K562 (cell line): ENCODE measurements at regions not wholly inside any gene's neighbourhood (a gene's known extent, or its start where the extent isn't known, plus 50 kb on each side); places are given as distances from the start of the nearest gene placed in this dataset.

ENCODE experiments used
- ATAC-seq: fragments of 200-7000 bp; cut with Tn5 transposase; 3 replicates; pipeline ENCODE4 v1.9.1; 2020; ENCODE audit warnings: moderate library complexity
- BruUV-seq: library from RNA; stranded (reverse); fragments of 400-500 nt; replicated peaks from 2 replicates; lab custom pipeline; 2021; lab: Mats Ljungman, UMichigan
- CTCF ChIA-PET: fragments of 300-600 bp; formaldehyde crosslinking; extraction: SDS; loops from one replicate; lab custom pipeline; 2021; ENCODE audit warnings: low intra/inter-chr PET ratio; lab: Yijun Ruan, JAX
- POLR2A ChIA-PET: fragments of 300-600, 350-650 bp; sonication (Branson Sonifier 250); formaldehyde crosslinking; extraction: SDS; loops from one replicate; lab custom pipeline; 2021; ENCODE audit warnings: antibody characterized with exemption, inconsistent platforms; lab: Yijun Ruan, JAX
- DNase-seq, 4 experiments: peaks; one replicate each; pipeline versions ENCODE4 v3.0.0 to v3.0.0-alpha.2; 2011 to 2018; ENCODE audit warnings: low spot score in 3 of 4, mixed read lengths in 3 of 4; ENCODE audit errors: extremely low read depth in 1 of 4
- FAIRE-seq: peaks from 2 replicates; lab custom pipeline; 2011; peaks lifted over from hg19 to GRCh38; lab: Jason Lieb, UNC
- H2AFZ ChIP-seq: 2 replicates; pipeline ENCODE4 v1.6.0; 2011; ENCODE audit warnings: low read depth, low read length, control low read depth, inconsistent platforms
- H3K27ac ChIP-seq: fragments of 200-600 bp; 3 replicates; pipeline ENCODE4 v1.8.0; 2011; ENCODE audit warnings: low read depth, mild to moderate bottlenecking, control low read depth, inconsistent platforms, low read length, moderate library complexity, mixed read lengths; ENCODE audit errors: extremely low read depth
- H3K27me3 ChIP-seq, 2 experiments: fragments of 300-600 bp in 1 of 2; 2 replicates in 1 of 2; 3 replicates in 1 of 2; pipeline versions ENCODE4 v1.6.0 to v1.8.0; 2011; ENCODE audit warnings: inconsistent platforms in 2 of 2, low read length in 2 of 2, mild to moderate bottlenecking in 1 of 2, mixed read lengths in 1 of 2, moderate library complexity in 1 of 2; ENCODE audit not compliant: control insufficient read depth in 2 of 2, insufficient read depth in 2 of 2
- H3K36me3 ChIP-seq: fragments of 300-600 bp; 3 replicates; pipeline ENCODE4 v1.8.0; 2011; ENCODE audit warnings: mild to moderate bottlenecking, low read length, inconsistent platforms; ENCODE audit not compliant: control insufficient read depth, insufficient read depth
- H3K4me1 ChIP-seq, 2 experiments: fragments of 200-600 bp in 1 of 2; replicated peaks in 1 of 2; 2 replicates in 1 of 2; 3 replicates in 1 of 2; pipeline versions ENCODE4 v1.5.1 to v1.8.0; 2011; ENCODE audit warnings: inconsistent platforms in 2 of 2, low read length in 2 of 2, mild to moderate bottlenecking in 1 of 2, mixed read lengths in 1 of 2, moderate library complexity in 1 of 2; ENCODE audit not compliant: control insufficient read depth in 2 of 2, insufficient read depth in 2 of 2
- H3K4me2 ChIP-seq: 2 replicates; pipeline ENCODE4 v1.6.1; 2011; ENCODE audit warnings: low read length, control low read depth, inconsistent platforms, mixed read lengths; ENCODE audit not compliant: insufficient read depth
- H3K4me3 ChIP-seq: fragments of 200-600 bp; sonication (generic), shearing (Covaris generic); 2 replicates; pipeline ENCODE4 v1.5.1; 2016; ENCODE audit warnings: control low read depth, inconsistent platforms
- H3K79me2 ChIP-seq: fragments of 200-600 bp; 3 replicates; pipeline ENCODE4 v1.8.0; 2011; ENCODE audit warnings: low read length, inconsistent platforms; ENCODE audit not compliant: control insufficient read depth, insufficient read depth
- H3K9ac ChIP-seq, 2 experiments: 2 replicates each; pipeline versions ENCODE4 v1.6.0 to v1.6.1; 2011; ENCODE audit warnings: low read depth in 2 of 2, low read length in 2 of 2, control low read depth in 1 of 2, inconsistent platforms in 1 of 2, mild to moderate bottlenecking in 1 of 2, mixed read lengths in 1 of 2; ENCODE audit not compliant: insufficient read depth in 1 of 2
- H3K9me1 ChIP-seq: one replicate; pipeline ENCODE4 v1.6.0; 2011; ENCODE audit warnings: inconsistent platforms, mild to moderate bottlenecking, low read length, moderate library complexity; ENCODE audit not compliant: control insufficient read depth, insufficient read depth
- H3K9me3 ChIP-seq: replicated peaks from 2 replicates; pipeline ENCODE4 v1.5.1; 2011; ENCODE audit warnings: low read depth, low read length, inconsistent platforms; ENCODE audit not compliant: control insufficient read depth, insufficient read depth
- H4K20me1 ChIP-seq: replicated peaks from 2 replicates; pipeline ENCODE4 v1.6.1; 2011; ENCODE audit warnings: low read length, inconsistent platforms, mixed read lengths; ENCODE audit not compliant: control insufficient read depth, insufficient read depth
- FOXA1 ChIP-seq: fragments of 450-650 bp; IDR thresholded peaks from 2 replicates; pipeline ENCODE4 v1.6.1; 2016; ENCODE audit warnings: mild to moderate bottlenecking, borderline replicate concordance
- HNRNPH1 ChIP-seq: fragments of 200-400 bp; formaldehyde crosslinking; optimal IDR thresholded peaks from 2 replicates; pipeline ENCODE3; 2017; ENCODE audit warnings: low read depth, mild to moderate bottlenecking, low read length, moderate library complexity
- MAZ ChIP-seq, 2 experiments: fragments of 450-650 bp in 1 of 2; sonication (generic) in 1 of 2; formaldehyde crosslinking; IDR thresholded peaks in 1 of 2; conservative IDR thresholded peaks in 1 of 2; 2 replicates each; pipeline versions ENCODE4 v1.4.0 to v1.5.0; 2020; ENCODE audit warnings: mild to moderate bottlenecking in 1 of 2, missing genetic modification reagents in 1 of 2
- NFIC ChIP-seq: fragments of 450-650 bp; IDR thresholded peaks from 2 replicates; pipeline ENCODE4 v1.6.1; 2017; ENCODE audit warnings: mild to moderate bottlenecking, inconsistent platforms
- POLR2H ChIP-seq: IDR thresholded peaks from 2 replicates; pipeline ENCODE4 v1.6.1; 2016; ENCODE audit warnings: missing genetic modification characterization, low read depth, mild to moderate bottlenecking, control low read depth, missing compliant biosample characterization, moderate library complexity
- RBM14 ChIP-seq: fragments of 200-400 bp; formaldehyde crosslinking; IDR thresholded peaks from 2 replicates; pipeline ENCODE4 v1.6.1; 2018; ENCODE audit warnings: low read depth, mild to moderate bottlenecking, low read length, moderate library complexity, borderline replicate concordance; ENCODE audit not compliant: insufficient read depth
- STAT5B ChIP-seq: fragments of 250-450 bp; sonication (Bioruptor Pico); IDR thresholded peaks from 2 replicates; pipeline ENCODE4 v1.8.0; 2021; ENCODE audit warnings: mild to moderate bottlenecking, inconsistent platforms
- ZBED1 ChIP-seq: IDR thresholded peaks from 2 replicates; pipeline ENCODE4 v1.6.1; 2014
- WGBS: fragments of 100-300 bp; shearing (Covaris generic); methylation state at CpG from one replicate; pipeline ENCODE4 v1.1.6; 2016; ENCODE audit warnings: low coverage, mixed read lengths; ENCODE audit not compliant: insufficient coverage; ENCODE audit errors: missing lambda C conversion rate; 5-methylcytosine and 5-hydroxymethylcytosine counted together
- in situ Hi-C: fragments of 300-500 bp; cut with MboI; formaldehyde crosslinking; loops from 4 replicates; pipeline ENCODE4 v1.15.0; 2018; ENCODE audit warnings: inconsistent platforms, mixed read lengths
- intact Hi-C: fragments of 100-400 bp; cut with micrococcal nuclease; formaldehyde crosslinking; loops from 2 replicates; pipeline ENCODE4 v1.14.2; 2022
- TF ChIP-seq, protein P1 (sequence below): sonication (generic); formaldehyde crosslinking; IDR thresholded peaks from 2 replicates; pipeline ENCODE4 v1.8.0; 2022; ENCODE audit warnings: mild to moderate bottlenecking, missing genetic modification reagents
- TF ChIP-seq, protein P2 (sequence below): fragments of 450-650 bp; formaldehyde crosslinking; IDR thresholded peaks from 2 replicates; pipeline ENCODE4 v1.4.0; 2020; ENCODE audit warnings: mild to moderate bottlenecking, moderate library complexity
- TF ChIP-seq, protein P3 (sequence below): fragments of 450-650 bp; IDR thresholded peaks from 2 replicates; pipeline ENCODE4 v1.6.1; 2017; ENCODE audit warnings: antibody characterized with exemption, mild to moderate bottlenecking
- TF ChIP-seq, protein P4 (sequence below): sonication (generic); formaldehyde crosslinking; IDR thresholded peaks from 2 replicates; pipeline ENCODE4 v1.8.0; 2022; ENCODE audit warnings: mild to moderate bottlenecking, missing genetic modification reagents

DNA sequence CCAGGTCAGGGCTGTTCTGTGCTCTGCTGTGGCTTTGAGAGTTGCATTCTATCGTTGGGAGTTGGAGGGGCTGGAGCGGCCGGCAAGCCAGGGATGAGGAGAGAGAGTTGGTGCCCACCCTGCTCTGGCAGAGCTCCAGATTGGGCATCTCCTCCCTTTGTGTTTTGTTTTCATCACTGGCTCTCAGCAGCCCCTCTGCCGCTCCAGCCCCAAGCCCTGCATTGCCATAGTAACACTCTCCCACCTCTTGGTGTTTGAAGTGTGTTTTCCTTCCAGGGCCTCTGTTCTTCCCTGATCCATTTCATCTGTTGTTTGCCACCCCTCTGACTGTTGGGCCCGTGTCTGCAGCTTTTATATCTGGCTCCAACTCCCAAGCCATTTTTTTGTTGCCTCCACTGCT, 152.7 kb downstream of the URB2 start:
- no peak for ATAC-seq
- WGBS: 0% methylated on average over 5 of the region's 5 CpGs
- H3K4me1 ChIP-seq: no peaks in the 10 kb centered on the region
- TF ChIP-seq, protein P1, sequence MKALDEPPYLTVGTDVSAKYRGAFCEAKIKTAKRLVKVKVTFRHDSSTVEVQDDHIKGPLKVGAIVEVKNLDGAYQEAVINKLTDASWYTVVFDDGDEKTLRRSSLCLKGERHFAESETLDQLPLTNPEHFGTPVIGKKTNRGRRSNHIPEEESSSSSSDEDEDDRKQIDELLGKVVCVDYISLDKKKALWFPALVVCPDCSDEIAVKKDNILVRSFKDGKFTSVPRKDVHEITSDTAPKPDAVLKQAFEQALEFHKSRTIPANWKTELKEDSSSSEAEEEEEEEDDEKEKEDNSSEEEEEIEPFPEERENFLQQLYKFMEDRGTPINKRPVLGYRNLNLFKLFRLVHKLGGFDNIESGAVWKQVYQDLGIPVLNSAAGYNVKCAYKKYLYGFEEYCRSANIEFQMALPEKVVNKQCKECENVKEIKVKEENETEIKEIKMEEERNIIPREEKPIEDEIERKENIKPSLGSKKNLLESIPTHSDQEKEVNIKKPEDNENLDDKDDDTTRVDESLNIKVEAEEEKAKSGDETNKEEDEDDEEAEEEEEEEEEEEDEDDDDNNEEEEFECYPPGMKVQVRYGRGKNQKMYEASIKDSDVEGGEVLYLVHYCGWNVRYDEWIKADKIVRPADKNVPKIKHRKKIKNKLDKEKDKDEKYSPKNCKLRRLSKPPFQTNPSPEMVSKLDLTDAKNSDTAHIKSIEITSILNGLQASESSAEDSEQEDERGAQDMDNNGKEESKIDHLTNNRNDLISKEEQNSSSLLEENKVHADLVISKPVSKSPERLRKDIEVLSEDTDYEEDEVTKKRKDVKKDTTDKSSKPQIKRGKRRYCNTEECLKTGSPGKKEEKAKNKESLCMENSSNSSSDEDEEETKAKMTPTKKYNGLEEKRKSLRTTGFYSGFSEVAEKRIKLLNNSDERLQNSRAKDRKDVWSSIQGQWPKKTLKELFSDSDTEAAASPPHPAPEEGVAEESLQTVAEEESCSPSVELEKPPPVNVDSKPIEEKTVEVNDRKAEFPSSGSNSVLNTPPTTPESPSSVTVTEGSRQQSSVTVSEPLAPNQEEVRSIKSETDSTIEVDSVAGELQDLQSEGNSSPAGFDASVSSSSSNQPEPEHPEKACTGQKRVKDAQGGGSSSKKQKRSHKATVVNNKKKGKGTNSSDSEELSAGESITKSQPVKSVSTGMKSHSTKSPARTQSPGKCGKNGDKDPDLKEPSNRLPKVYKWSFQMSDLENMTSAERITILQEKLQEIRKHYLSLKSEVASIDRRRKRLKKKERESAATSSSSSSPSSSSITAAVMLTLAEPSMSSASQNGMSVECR (CRISPR knock-in tag): no peak
- TF ChIP-seq ZBED1: no peak
- no peak for TF ChIP-seq POLR2H (tag)
- TF ChIP-seq, protein P2, sequence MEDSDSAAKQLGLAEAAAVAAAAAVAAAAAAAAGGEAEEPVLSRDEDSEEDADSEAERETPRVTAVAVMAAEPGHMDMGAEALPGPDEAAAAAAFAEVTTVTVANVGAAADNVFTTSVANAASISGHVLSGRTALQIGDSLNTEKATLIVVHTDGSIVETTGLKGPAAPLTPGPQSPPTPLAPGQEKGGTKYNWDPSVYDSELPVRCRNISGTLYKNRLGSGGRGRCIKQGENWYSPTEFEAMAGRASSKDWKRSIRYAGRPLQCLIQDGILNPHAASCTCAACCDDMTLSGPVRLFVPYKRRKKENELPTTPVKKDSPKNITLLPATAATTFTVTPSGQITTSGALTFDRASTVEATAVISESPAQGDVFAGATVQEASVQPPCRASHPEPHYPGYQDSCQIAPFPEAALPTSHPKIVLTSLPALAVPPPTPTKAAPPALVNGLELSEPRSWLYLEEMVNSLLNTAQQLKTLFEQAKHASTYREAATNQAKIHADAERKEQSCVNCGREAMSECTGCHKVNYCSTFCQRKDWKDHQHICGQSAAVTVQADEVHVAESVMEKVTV: no peak
- TF ChIP-seq NFIC: no peak
- TF ChIP-seq MAZ (CRISPR knock-in tag; conservative IDR thresholded peaks at IDR 0.05 in 1 of 2, IDR thresholded peaks at IDR 0.05 in 1 of 2): no peak
- no peak for TF ChIP-seq STAT5B
- TF ChIP-seq, protein P3, sequence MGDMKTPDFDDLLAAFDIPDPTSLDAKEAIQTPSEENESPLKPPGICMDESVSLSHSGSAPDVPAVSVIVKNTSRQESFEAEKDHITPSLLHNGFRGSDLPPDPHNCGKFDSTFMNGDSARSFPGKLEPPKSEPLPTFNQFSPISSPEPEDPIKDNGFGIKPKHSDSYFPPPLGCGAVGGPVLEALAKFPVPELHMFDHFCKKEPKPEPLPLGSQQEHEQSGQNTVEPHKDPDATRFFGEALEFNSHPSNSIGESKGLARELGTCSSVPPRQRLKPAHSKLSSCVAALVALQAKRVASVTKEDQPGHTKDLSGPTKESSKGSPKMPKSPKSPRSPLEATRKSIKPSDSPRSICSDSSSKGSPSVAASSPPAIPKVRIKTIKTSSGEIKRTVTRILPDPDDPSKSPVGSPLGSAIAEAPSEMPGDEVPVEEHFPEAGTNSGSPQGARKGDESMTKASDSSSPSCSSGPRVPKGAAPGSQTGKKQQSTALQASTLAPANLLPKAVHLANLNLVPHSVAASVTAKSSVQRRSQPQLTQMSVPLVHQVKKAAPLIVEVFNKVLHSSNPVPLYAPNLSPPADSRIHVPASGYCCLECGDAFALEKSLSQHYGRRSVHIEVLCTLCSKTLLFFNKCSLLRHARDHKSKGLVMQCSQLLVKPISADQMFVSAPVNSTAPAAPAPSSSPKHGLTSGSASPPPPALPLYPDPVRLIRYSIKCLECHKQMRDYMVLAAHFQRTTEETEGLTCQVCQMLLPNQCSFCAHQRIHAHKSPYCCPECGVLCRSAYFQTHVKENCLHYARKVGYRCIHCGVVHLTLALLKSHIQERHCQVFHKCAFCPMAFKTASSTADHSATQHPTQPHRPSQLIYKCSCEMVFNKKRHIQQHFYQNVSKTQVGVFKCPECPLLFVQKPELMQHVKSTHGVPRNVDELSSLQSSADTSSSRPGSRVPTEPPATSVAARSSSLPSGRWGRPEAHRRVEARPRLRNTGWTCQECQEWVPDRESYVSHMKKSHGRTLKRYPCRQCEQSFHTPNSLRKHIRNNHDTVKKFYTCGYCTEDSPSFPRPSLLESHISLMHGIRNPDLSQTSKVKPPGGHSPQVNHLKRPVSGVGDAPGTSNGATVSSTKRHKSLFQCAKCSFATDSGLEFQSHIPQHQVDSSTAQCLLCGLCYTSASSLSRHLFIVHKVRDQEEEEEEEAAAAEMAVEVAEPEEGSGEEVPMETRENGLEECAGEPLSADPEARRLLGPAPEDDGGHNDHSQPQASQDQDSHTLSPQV: no peak
- TF ChIP-seq FOXA1: no peak
- TF ChIP-seq RBM14: no peak
- no peak for TF ChIP-seq HNRNPH1
- TF ChIP-seq, protein P4, sequence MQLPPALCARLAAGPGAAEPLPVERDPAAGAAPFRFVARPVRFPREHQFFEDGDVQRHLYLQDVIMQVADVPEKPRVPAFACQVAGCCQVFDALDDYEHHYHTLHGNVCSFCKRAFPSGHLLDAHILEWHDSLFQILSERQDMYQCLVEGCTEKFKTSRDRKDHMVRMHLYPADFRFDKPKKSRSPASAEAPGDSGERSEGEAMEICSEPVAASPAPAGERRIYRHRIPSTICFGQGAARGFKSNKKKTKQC (CRISPR knock-in tag): no peak

More for the DNA sequence above, 152.7 kb downstream of the URB2 start:
- Histone ChIP-seq H3K79me2 (no peaks in the 10 kb centered on the region), H3K27ac (no peak overlapping the region), H3K4me2 (no peak overlapping the region), H3K36me3 (no peaks in the 10 kb centered on the region), H3K9ac (no peak overlapping the region), H2AFZ (no peak overlapping the region), H3K9me3 (no peaks in the 10 kb centered on the region), H4K20me1 (no peaks in the 10 kb centered on the region), H3K27me3 (peaks cover 34 to 58% of the 10 kb centered on the region in 2 experiments), H3K9me1 (no peaks in the 10 kb centered on the region), H3K4me3 (no peak overlapping the region)
- intact Hi-C loops: no loop called here
- FAIRE-seq (no peak), DNase-seq (no peak)
- in situ Hi-C loops: no loop called here
- no TSS peak for BruUV-seq
- ChIA-PET POLR2A (interaction anchor here (0.6 kb wide), 2 partner anchors 24 to 42 kb away, joined by 3 read pairs; no protein-coding TSS in a partner anchor), CTCF (no interaction called here)
